HEK293 (cell line): ENCODE measurements at regions not wholly inside any gene's neighbourhood (a gene's known extent, or its start where the extent isn't known, plus 50 kb on each side); places are given as distances from the start of the nearest gene placed in this dataset.

Experiments
- CTCF ChIA-PET: fragments of 350-600 bp; formaldehyde crosslinking; extraction: SDS; loops from one replicate; lab custom pipeline; 2021; ENCODE audit warnings: antibody characterized with exemption; lab: Yijun Ruan, JAX
- POLR2A ChIA-PET: fragments of 300-600 bp; formaldehyde crosslinking; extraction: SDS; loops from one replicate; lab custom pipeline; 2020; ENCODE audit warnings: antibody characterized with exemption, inconsistent platforms; lab: Yijun Ruan, JAX
- H3K27ac ChIP-seq: fragments of 200-500 bp; sonication (Bioruptor generic); 2 replicates; pipeline ENCODE4 v1.5.1; 2014; ENCODE audit warnings: low read depth, low read length, control low read depth, inconsistent platforms; ENCODE audit errors: extremely low read depth
- H3K36me3 ChIP-seq, 2 experiments: fragments of 200-500 bp in 1 of 2; sonication (Bioruptor generic) in 1 of 2; 1 replicate in 1 of 2; 2 replicates in 1 of 2; pipeline ENCODE4 v1.5.1; 2014 to 2017; ENCODE audit warnings: inconsistent platforms in 2 of 2, low read length in 2 of 2; ENCODE audit not compliant: control insufficient read depth in 2 of 2, insufficient read depth in 1 of 2
- H3K4me1 ChIP-seq: fragments of 200-500 bp; sonication (Bioruptor generic); 2 replicates; pipeline ENCODE4 v1.5.1; 2014; ENCODE audit warnings: mild to moderate bottlenecking, low read length, inconsistent platforms; ENCODE audit not compliant: control insufficient read depth, insufficient read depth
- H3K4me3 ChIP-seq: 2 replicates; pipeline ENCODE4 v1.5.1; 2011; ENCODE audit warnings: low read depth, mild to moderate bottlenecking, control low read depth, low read length, moderate library complexity
- H3K9me3 ChIP-seq: fragments of 200-500 bp; sonication (Bioruptor generic); 2 replicates; pipeline ENCODE4 v1.5.1; 2014; ENCODE audit warnings: low read depth, low read length, inconsistent platforms; ENCODE audit not compliant: control insufficient read depth, insufficient read depth
- ATF2 ChIP-seq: fragments of 450-650 bp; formaldehyde crosslinking; IDR thresholded peaks from 2 replicates; pipeline ENCODE4 v1.5.1; 2016; ENCODE audit warnings: missing biosample characterization, missing genetic modification characterization, low read depth
- MYNN ChIP-seq: fragments of 450-650 bp; formaldehyde crosslinking; IDR thresholded peaks from 2 replicates; pipeline ENCODE4 v1.5.1; 2016; ENCODE audit warnings: missing biosample characterization, missing genetic modification characterization, borderline replicate concordance
- OSR2 ChIP-seq: fragments of 450-650 bp; formaldehyde crosslinking; IDR thresholded peaks from 2 replicates; pipeline ENCODE4 v1.5.1; 2016; ENCODE audit warnings: missing biosample characterization, missing genetic modification characterization
- PATZ1 ChIP-seq: fragments of 450-650 bp; formaldehyde crosslinking; IDR thresholded peaks from 2 replicates; pipeline ENCODE4 v1.5.1; 2016; ENCODE audit warnings: missing biosample characterization, missing genetic modification characterization
- PRDM4 ChIP-seq: fragments of 450-650 bp; formaldehyde crosslinking; IDR thresholded peaks from 2 replicates; pipeline ENCODE4 v1.5.1; 2017; ENCODE audit warnings: missing biosample characterization, missing genetic modification characterization
- SETDB1 ChIP-seq: IDR thresholded peaks from one replicate; pipeline ENCODE4 v1.6.1; 2017; ENCODE audit warnings: mild to moderate bottlenecking, low read length, moderate library complexity, mixed read lengths; ENCODE audit not compliant: insufficient read length
- SP7 ChIP-seq: fragments of 450-650 bp; formaldehyde crosslinking; IDR thresholded peaks from 2 replicates; pipeline ENCODE4 v1.5.1; 2016; ENCODE audit warnings: missing biosample characterization, missing genetic modification characterization
- YY1 ChIP-seq: fragments of 450-650 bp; formaldehyde crosslinking; IDR thresholded peaks from 2 replicates; pipeline ENCODE4 v1.5.1; 2018; ENCODE audit warnings: missing biosample characterization, missing genetic modification characterization
- ZEB2 ChIP-seq: fragments of 450-650 bp; formaldehyde crosslinking; IDR thresholded peaks from 2 replicates; pipeline ENCODE4 v1.5.1; 2016; ENCODE audit warnings: missing biosample characterization, missing genetic modification characterization
- ZFP3 ChIP-seq: fragments of 450-650 bp; formaldehyde crosslinking; IDR thresholded peaks from 2 replicates; pipeline ENCODE4 v1.5.1; 2016; ENCODE audit warnings: low read depth, missing biosample characterization, missing genetic modification characterization
- ZNF18 ChIP-seq: fragments of 450-650 bp; formaldehyde crosslinking; IDR thresholded peaks from 2 replicates; pipeline ENCODE4 v1.5.1; 2016; ENCODE audit warnings: missing biosample characterization, missing genetic modification characterization
- ZNF184 ChIP-seq: fragments of 450-650 bp; IDR thresholded peaks from 2 replicates; pipeline ENCODE4 v1.5.1; 2018; ENCODE audit warnings: missing biosample characterization, mild to moderate bottlenecking, missing genetic modification characterization
- ZNF280D ChIP-seq: fragments of 450-650 bp; formaldehyde crosslinking; IDR thresholded peaks from 2 replicates; pipeline ENCODE4 v1.5.1; 2016; ENCODE audit warnings: missing biosample characterization, missing genetic modification characterization
- ZNF362 ChIP-seq: fragments of 450-650 bp; formaldehyde crosslinking; IDR thresholded peaks from 2 replicates; pipeline ENCODE4 v1.5.1; 2016; ENCODE audit warnings: missing biosample characterization, missing genetic modification characterization
- ZNF423 ChIP-seq: fragments of 450-650 bp; formaldehyde crosslinking; IDR thresholded peaks from 2 replicates; pipeline ENCODE4 v1.5.1; 2016; ENCODE audit warnings: missing biosample characterization, missing genetic modification characterization
- ZNF488 ChIP-seq: fragments of 450-650 bp; formaldehyde crosslinking; IDR thresholded peaks from 2 replicates; pipeline ENCODE4 v1.5.1; 2016; ENCODE audit warnings: missing biosample characterization, missing genetic modification characterization
- ZNF530 ChIP-seq: fragments of 450-650 bp; formaldehyde crosslinking; IDR thresholded peaks from 2 replicates; pipeline ENCODE4 v1.5.1; 2016; ENCODE audit warnings: low read depth, missing biosample characterization, missing genetic modification characterization
- ZNF555 ChIP-seq: fragments of 450-650 bp; formaldehyde crosslinking; conservative IDR thresholded peaks from 2 replicates; pipeline ENCODE4 v1.5.1; 2017; ENCODE audit warnings: missing biosample characterization, mild to moderate bottlenecking, missing genetic modification characterization, inconsistent platforms
- ZNF621 ChIP-seq: fragments of 450-650 bp; formaldehyde crosslinking; IDR thresholded peaks from 2 replicates; pipeline ENCODE4 v1.5.1; 2017; ENCODE audit warnings: missing biosample characterization, missing genetic modification characterization
- ZNF645 ChIP-seq: fragments of 450-650 bp; formaldehyde crosslinking; IDR thresholded peaks from 2 replicates; pipeline ENCODE4; 2016; ENCODE audit warnings: missing biosample characterization, missing genetic modification characterization
- ZNF660 ChIP-seq: fragments of 450-650 bp; IDR thresholded peaks from 2 replicates; pipeline ENCODE4 v1.5.1; 2018; ENCODE audit warnings: missing biosample characterization, mild to moderate bottlenecking, missing genetic modification characterization
- ZNF837 ChIP-seq: fragments of 450-650 bp; formaldehyde crosslinking; IDR thresholded peaks from 2 replicates; pipeline ENCODE4 v1.5.1; 2016; ENCODE audit warnings: missing biosample characterization, missing genetic modification characterization

- TF ChIP-seq PRDM4 (tag by site-specific recombination) (no peak), ZNF530 (tag by site-specific recombination) (no peak), YY1 (tag by site-specific recombination) (no peak), ZNF362 (no peak), ZNF645 (tag by site-specific recombination) (no peak), MYNN (no peak), ZNF837 (tag by site-specific recombination) (no peak)
Observed at GRCh38 chr20:41750137-41750536, 132.0 kb upstream of the CHD6 start (continued).

- H3K9me3 ChIP-seq: no peaks in the 10 kb centered on the region
- ChIA-PET CTCF (interaction anchor here (2.6 kb wide), 1 partner anchor 10 kb away, joined by 10 read pairs; no protein-coding TSS in a partner anchor), POLR2A (no interaction called here)
- H3K27ac ChIP-seq: no peak overlapping the region
- H3K36me3 ChIP-seq: no peaks in the 10 kb centered on the region
- no peak overlapping the region for H3K4me3 ChIP-seq
- TF ChIP-seq ZFP3 (tag by site-specific recombination) (no peak), ZNF280D (tag by site-specific recombination) (no peak), ZNF423 (no peak), SETDB1 (no peak), ATF2 (tag by site-specific recombination) (no peak), OSR2 (tag by site-specific recombination) (no peak), ZNF18 (tag by site-specific recombination) (no peak), ZNF488 (tag by site-specific recombination) (no peak), ZNF184 (tag by site-specific recombination) (no peak), ZNF621 (tag by site-specific recombination) (no peak), ZNF660 (tag by site-specific recombination) (no peak), SP7 (no peak), ZNF555 (no peak), ZEB2 (tag by site-specific recombination) (no peak), PATZ1 (tag by site-specific recombination) (no peak)
- no peaks in the 10 kb centered on the region for H3K4me1 ChIP-seq
Observed at GRCh38 chr20:41748756-41749582, 130.8 kb upstream of the CHD6 start.
